Activated naive CD4-positive, alpha-beta T cell treated with anti-CD3 and anti-CD28 coated beads, Interleukin-2, amount 50 U/mL, for 72 hours (primary cell): ENCODE measurements at regions not wholly inside any gene's neighbourhood (a gene's known extent, or its start where the extent isn't known, plus 50 kb on each side); places are given as distances from the start of the nearest gene placed in this dataset.
"Not testable (repeated sequence)": the region's sequence is repeated elsewhere in the genome, so short reads cannot be mapped to it uniquely, and the experiment has no call there.

Experiments
- ATAC-seq, 2 donors: fragments of 150-1000 bp; cut with Tn5 transposase; 2 replicates each; pipeline ENCODE4 v1.10.0; 2021; ENCODE audit warnings: mild to moderate bottlenecking in 2 of 2, moderate library complexity in 2 of 2
- DNase-seq, 2 donors: peaks; one replicate each; pipeline ENCODE4 v3.0.0; 2021 to 2022; ENCODE audit warnings: low spot score in 2 of 2
- H3K27ac Mint-ChIP-seq, 2 donors: one replicate each; pipeline ENCODE4 v1.8.0; 2022; ENCODE audit warnings: mild to moderate bottlenecking in 2 of 2, mixed read lengths in 2 of 2
- H3K36me3 Mint-ChIP-seq, 2 donors: one replicate each; pipeline ENCODE4 v1.8.0; 2022; ENCODE audit warnings: mixed read lengths in 2 of 2
- H3K9me3 Mint-ChIP-seq, 2 donors: one replicate each; pipeline ENCODE4 v1.8.0; 2022; ENCODE audit warnings: mixed read lengths in 2 of 2

- ATAC-seq, result no peak
- Mint-ChIP-seq H3K27ac (no peak overlapping the region), H3K9me3 (no peaks in the 10 kb centered on the region), H3K36me3 (no peaks in the 10 kb centered on the region)
- DNase-seq, result no peak
These were observed 79.8 kb upstream of the MPP7 start for GRCh38 chr10:28382525-28383269.

DNA sequence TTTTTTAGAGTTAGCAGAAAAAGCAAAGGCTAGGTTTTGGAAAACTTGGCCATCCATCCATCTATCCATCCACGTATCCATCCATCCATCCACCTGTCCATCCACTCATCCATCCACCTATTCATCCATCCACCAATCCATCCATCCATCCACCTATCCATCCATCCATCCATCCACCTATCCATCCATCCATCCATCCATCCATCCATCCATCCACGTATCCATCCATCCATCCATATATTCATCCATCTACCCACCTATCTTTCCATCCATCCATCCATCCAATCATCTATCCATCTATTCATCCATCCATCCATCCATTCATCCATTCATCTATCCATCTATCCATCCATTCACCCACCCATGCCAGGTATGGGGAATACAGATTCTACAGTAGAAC is 81.7 kb upstream of the MPP7 start:
- H3K27ac Mint-ChIP-seq, result no peak overlapping the region
- ATAC-seq (no peak), DNase-seq (no peak)
- H3K36me3 Mint-ChIP-seq, result no peaks in the 10 kb centered on the region
- no peaks in the 10 kb centered on the region for H3K9me3 Mint-ChIP-seq

DNA sequence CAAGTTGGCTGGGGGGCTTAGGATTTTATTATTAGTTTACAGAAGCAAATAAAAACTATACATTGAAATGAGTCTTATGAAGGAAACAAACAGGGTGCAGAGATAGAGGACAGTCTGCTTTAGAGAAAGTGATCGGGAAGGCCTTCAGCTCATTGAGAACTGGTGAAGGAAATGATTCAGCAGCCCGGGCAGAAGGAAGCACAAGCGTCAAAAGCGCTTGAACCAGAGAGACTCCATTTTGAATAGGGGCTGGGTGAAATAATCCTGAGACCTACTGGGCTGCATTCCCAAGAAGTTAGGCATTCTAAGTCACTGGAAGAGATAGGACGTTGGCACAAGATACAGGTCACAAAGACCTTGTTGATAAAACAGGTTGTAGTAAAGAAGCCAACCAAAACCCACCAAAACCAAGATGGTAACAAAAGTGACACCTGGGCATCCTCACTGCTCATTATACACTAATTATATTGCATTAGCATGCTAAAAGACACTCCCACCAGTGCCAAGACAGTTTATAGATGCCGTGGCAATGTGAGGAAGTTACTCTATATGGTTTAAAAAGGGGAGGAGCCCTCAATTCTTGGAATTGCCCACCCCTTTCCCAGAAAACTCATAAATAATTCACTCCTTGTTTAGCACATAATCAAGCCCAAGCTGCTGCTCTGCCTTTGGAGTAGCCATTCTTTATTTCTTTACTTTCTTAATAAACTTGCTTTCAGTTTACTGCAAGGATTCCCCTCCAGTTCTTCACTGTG is 83.1 kb upstream of the MPP7 start:
- no peaks in the 10 kb centered on the region for H3K36me3 Mint-ChIP-seq
- ATAC-seq, result no peak
- H3K27ac Mint-ChIP-seq, result peak overlapping the region in 1 of 2 donors; percentile 63
- H3K9me3 Mint-ChIP-seq, result no peaks in the 10 kb centered on the region
- DNase-seq, result no peak

DNA sequence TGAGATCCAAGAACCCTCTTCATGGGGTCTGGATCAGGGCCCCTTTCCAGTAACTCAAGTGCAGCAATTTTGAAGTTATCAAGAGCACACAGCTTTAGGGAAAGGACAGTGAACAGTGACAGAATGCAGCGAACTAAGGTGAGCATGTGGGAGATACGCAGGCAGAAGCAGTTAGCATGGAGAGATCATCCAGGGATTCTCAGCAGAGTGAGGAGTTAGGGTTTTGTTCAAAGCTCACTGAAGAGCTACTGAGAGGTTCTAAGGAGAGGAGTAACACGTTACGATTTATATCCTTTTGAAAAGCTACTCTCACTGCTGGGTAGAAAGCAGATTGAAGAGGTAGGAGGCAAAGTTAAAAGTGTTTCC is 83.6 kb upstream of the MPP7 start:
- H3K27ac Mint-ChIP-seq, result peak overlapping the region in 1 of 2 donors; percentile 63
- ATAC-seq (no peak), DNase-seq (no peak)
- no peaks in the 10 kb centered on the region for H3K36me3 Mint-ChIP-seq
- H3K9me3 Mint-ChIP-seq, result no peaks in the 10 kb centered on the region

- ATAC-seq (no peak), DNase-seq (no peak)
- Mint-ChIP-seq H3K27ac (no peak overlapping the region), H3K9me3 (no peaks in the 10 kb centered on the region), H3K36me3 (no peaks in the 10 kb centered on the region)
These were observed 84.3 kb upstream of the MPP7 start for GRCh38 chr10:28387140-28387539.

DNA sequence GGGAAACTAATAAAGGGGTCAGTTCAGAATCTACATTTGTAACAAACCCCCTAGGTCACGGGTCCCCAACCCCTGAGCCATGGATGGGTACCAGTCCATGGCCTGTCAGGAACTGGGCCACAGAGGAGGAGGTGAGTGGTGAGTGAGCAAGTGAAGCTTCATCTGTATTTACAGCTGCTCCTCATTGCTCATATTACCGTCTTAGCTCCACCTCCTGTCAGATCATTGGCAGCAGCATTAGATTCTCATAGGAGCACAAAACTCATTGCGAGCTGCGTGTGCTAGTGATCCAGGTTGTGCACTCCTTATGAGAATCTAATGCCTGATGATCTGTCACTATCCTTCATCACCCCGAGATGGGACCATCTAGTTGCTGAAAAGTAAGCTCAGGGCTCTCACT is 88.4 kb upstream of the MPP7 start:
- ATAC-seq (no peak), DNase-seq (no peak)
- H3K9me3 Mint-ChIP-seq, result no peaks in the 10 kb centered on the region

GRCh38 chr10:28393956-28394568 is 91.2 kb upstream of the MPP7 start:
- ATAC-seq (peak; percentile 88), DNase-seq (peak; percentile 61 to 65)
- H3K9me3 Mint-ChIP-seq, result no peaks in the 10 kb centered on the region
- no peaks in the 10 kb centered on the region for H3K36me3 Mint-ChIP-seq
- H3K27ac Mint-ChIP-seq, result peak overlapping the region in 1 of 2 donors; percentile 3

More for the DNA sequence above, 88.4 kb upstream of the MPP7 start:
- Mint-ChIP-seq H3K36me3 (no peaks in the 10 kb centered on the region), H3K27ac (no peak overlapping the region)

DNA sequence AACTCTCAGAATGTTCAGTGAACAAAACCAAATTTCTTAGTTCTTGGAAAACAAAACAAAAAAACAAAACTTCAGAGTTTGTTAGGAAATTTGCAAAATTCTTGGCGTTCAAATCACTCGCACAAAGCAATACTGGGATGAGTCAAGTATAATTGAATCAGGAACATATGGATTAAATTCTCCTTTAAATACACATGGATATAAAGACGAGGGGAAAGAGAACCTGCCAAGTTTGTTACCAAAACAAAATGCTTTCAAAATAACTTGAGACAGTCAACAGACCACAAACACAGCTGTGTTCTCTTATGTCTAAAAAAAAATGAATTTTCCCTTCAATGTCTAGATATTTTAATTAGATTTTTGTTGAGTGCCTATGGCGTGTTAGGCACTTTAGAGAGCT is 93.5 kb upstream of the MPP7 start:
- no peaks in the 10 kb centered on the region for H3K36me3 Mint-ChIP-seq
- H3K9me3 Mint-ChIP-seq, result no peaks in the 10 kb centered on the region
- H3K27ac Mint-ChIP-seq, result no peak overlapping the region
- DNase-seq, result no peak
- no peak for ATAC-seq

DNA sequence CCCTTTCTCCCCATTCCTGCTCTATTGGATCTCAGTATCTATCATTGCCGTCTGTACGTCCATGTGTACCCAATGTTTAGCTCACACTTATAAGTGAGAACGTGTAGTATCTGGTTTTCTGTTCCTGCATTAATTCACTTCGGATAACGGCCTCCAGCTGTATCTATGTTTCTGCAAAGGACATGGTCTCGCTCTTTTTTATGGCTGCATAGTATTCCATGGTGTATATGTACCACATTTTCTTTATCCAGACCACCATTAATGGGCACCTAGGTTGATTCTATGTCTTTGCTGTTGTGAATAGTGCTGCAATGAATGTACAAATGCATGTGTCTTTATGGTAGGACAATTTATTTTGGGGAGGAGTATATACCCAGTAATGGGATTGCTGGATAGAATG is 94.4 kb upstream of the MPP7 start:
- no peaks in the 10 kb centered on the region for H3K36me3 Mint-ChIP-seq
- H3K9me3 Mint-ChIP-seq, result no peaks in the 10 kb centered on the region
- no peak overlapping the region for H3K27ac Mint-ChIP-seq
- ATAC-seq (no peak), DNase-seq (no peak)

- ATAC-seq (no peak), DNase-seq (no peak)
- H3K36me3 Mint-ChIP-seq, result no peaks in the 10 kb centered on the region
- no peak overlapping the region for H3K27ac Mint-ChIP-seq
- no peaks in the 10 kb centered on the region for H3K9me3 Mint-ChIP-seq
These were observed 97.3 kb upstream of the MPP7 start for GRCh38 chr10:28400176-28400575.

DNA sequence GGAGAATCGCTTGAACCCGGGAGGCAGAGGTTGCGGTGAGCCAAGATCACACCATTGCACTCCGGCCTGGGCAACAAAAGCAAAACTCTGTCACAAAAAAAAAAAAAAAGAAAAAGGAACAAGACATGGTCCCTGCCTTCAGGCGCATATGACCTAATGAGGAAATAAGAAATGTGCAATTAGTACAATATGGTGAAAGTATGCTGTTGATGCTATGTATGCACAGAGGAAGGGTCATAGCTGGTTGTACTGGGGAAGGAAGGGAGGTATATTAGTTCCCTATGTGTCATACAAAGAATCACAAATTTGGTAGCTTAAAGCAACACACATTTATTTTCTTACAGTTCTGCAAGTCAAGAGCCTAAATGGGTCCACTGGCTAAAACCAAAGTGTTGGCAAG is 97.8 kb upstream of the MPP7 start:
- ATAC-seq (no peak), DNase-seq (no peak)
- Mint-ChIP-seq H3K9me3 (no peaks in the 10 kb centered on the region), H3K36me3 (no peaks in the 10 kb centered on the region), H3K27ac (no peak overlapping the region)

GRCh38 chr10:28402611-28403073 is 99.8 kb upstream of the MPP7 start:
- peak overlapping the region in 1 of 2 donors; percentile 39 for H3K27ac Mint-ChIP-seq
- not testable (repeated sequence) for H3K9me3 Mint-ChIP-seq, H3K36me3 Mint-ChIP-seq, ATAC-seq, DNase-seq

- peak overlapping the region in 1 of 2 donors; percentile 56 for H3K27ac Mint-ChIP-seq
- ATAC-seq, result no peak
- H3K9me3 Mint-ChIP-seq, result no peaks in the 10 kb centered on the region
- no peaks in the 10 kb centered on the region for H3K36me3 Mint-ChIP-seq
- DNase-seq, result no peak
These were observed 100.2 kb upstream of the MPP7 start for GRCh38 chr10:28403090-28403489.

DNA sequence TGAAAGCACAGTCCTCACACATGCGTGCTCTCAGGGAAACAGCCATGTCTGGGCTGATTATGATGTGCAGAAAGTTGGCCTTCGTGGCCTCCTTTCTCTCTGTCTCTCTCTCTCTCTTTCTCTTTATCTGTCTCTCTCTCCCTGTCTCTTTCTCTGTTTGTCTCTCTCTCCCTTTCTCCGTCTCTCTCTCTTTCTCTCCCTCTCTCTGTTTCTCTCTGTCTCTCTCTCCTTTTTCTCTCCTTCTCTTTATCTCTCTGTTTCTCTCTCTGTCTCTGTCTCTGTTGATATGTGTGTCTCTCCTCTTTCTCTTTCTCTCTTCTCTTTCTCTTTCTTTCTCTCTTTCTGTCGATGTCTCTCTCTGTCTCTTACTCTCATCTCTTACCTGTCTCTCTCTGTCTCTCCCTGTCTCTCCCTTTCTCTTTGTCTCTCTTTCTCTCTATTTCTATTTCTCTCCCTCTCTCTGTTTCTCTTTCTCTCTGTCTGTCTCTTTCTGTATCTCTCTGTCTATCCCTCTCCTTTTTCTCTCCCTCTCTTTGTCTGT is 105.4 kb upstream of the MPP7 start:
- Mint-ChIP-seq H3K36me3 (peaks cover 0 to 5% of the 10 kb centered on the region in 2 donors), H3K27ac (peak overlapping the region in 1 of 2 donors; percentile 18), H3K9me3 (peaks cover 0 to 5% of the 10 kb centered on the region in 2 donors)
- DNase-seq (no peak), ATAC-seq (no peak)

- Mint-ChIP-seq H3K36me3 (peaks cover 0 to 5% of the 10 kb centered on the region in 2 donors), H3K27ac (no peak overlapping the region), H3K9me3 (peaks cover 0 to 5% of the 10 kb centered on the region in 2 donors)
- DNase-seq (no peak), ATAC-seq (no peak)
These were observed 107.7 kb upstream of the MPP7 start for GRCh38 chr10:28410420-28411135.

DNA sequence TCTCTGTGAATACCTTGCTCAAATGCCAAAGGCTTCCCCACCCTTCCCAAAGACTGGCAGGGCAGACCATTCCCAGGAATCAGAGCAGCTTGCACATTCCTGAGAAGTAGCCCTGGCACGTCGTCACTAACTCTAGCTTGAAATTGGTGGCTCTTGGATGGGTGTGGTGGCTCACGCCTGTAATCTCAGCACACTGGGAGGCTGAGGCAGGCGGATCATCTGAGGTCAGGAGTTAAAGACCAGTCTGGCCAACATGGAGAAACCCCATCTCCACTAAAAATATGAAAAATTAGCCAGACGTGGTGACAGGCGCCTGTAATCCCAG is 108.2 kb upstream of the MPP7 start:
- Mint-ChIP-seq H3K9me3 (peaks cover 0 to 5% of the 10 kb centered on the region in 2 donors), H3K27ac (no peak overlapping the region), H3K36me3 (peaks cover 0 to 5% of the 10 kb centered on the region in 2 donors)
- DNase-seq (no peak), ATAC-seq (no peak)

DNA sequence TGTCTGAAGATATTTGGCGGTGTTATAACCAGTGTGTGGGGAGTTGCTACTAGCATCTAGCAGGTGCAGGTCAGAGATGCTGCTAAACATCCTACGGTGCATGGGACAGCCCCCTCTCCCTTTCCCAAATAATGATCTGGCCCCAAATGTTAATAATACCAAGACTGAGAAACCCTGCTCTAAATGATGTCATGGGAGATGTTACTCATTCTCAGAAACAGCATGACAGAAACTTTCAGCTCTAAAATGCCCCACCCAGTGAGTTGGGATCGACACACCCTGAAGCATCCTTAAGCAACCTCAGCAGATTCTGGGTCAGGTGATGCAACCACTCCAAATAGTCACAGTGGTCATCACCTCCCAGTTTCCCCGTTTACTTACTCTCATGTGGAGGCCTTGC is 108.8 kb upstream of the MPP7 start:
- Mint-ChIP-seq H3K36me3 (peaks cover 0 to 5% of the 10 kb centered on the region in 2 donors), H3K27ac (no peak overlapping the region), H3K9me3 (peaks cover 0 to 5% of the 10 kb centered on the region in 2 donors)
- DNase-seq, result peak in 1 of 2 donors; percentile 23
- peak; percentile 78 to 96 for ATAC-seq
